ENCODE measurements at regions not wholly inside any gene's neighbourhood (a gene's known extent, or its start where the extent isn't known, plus 50 kb on each side); places are given as distances from the start of the nearest gene placed in this dataset.

DNA sequence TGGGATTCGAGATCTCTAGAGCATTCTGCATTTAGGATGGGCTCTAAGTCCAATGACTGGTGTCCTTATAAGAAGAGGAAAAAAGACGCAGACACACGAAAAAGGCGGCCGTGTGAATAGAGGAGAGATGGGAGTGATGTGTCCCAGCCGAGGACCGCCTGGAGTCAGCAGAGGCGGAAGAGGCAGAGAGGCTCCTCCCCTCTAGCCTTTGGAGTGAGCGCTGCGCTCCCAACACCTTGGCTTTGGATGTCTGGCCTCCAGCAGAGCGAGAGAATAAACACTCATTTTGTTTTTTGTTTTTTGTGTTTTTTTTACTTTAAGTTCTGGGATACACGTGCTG is 83.0 kb upstream of the RTL6 start:
- TF ChIP-seq ETV6 (IDR thresholded peaks at IDR 0.05; ENCODE audit: borderline replicate concordance in 1 of 2, low read depth in 2 of 2, low read length in 1 of 2): no peak
- TF ChIP-seq ETV6 (CRISPR knock-in tag; IDR thresholded peaks at IDR 0.05; ENCODE audit: borderline replicate concordance): no peak
- no peak for TF ChIP-seq NFYB (IDR thresholded peaks at IDR 0.05; ENCODE audit: extremely low read depth, insufficient read length)
- TF ChIP-seq POLR2AphosphoS5 (IDR thresholded peaks at IDR 0.05; ENCODE audit: control insufficient read depth, insufficient read depth, low read depth, low read length): no peak
- no peak for TF ChIP-seq ZNF766 (CRISPR knock-in tag; conservative IDR thresholded peaks at IDR 0.05)
- TF ChIP-seq POLR3G (IDR thresholded peaks at IDR 0.05; ENCODE audit: extremely low read depth, insufficient read length, insufficient replicate concordance): no peak
- TF ChIP-seq CHD1 (IDR thresholded peaks at IDR 0.05; ENCODE audit: low read length): no peak
- no peak for TF ChIP-seq SIRT6 (IDR thresholded peaks at IDR 0.05; ENCODE audit: low read depth, low read length)
- no peak for TF ChIP-seq KDM1A (IDR thresholded peaks at IDR 0.05)
- TF ChIP-seq ZNF583 (CRISPR knock-in tag; IDR thresholded peaks at IDR 0.05): no peak
- TF ChIP-seq ZFX (CRISPR knock-in tag; IDR thresholded peaks at IDR 0.05): no peak

Data from K562 (cell line).